Panc1 (cell line): ENCODE measurements at regions not wholly inside any gene's neighbourhood (a gene's known extent, or its start where the extent isn't known, plus 50 kb on each side); places are given as distances from the start of the nearest gene placed in this dataset.

Source experiments
- ATAC-seq: fragments of 200-7000 bp; cut with Tn5 transposase; 2 replicates; pipeline ENCODE4 v1.9.1; 2020; ENCODE audit warnings: mild to moderate bottlenecking, moderate library complexity
- BruUV-seq: library from RNA; stranded (reverse); fragments of 400-500 nt; replicated peaks from 2 replicates; lab custom pipeline; 2021; lab: Mats Ljungman, UMichigan
- CTCF ChIA-PET: fragments of 300-600 bp; sonication (Branson Sonifier 250); formaldehyde crosslinking; loops from one replicate; lab custom pipeline; 2022; ENCODE audit warnings: antibody characterized with exemption; lab: Charles Lee
- POLR2A ChIA-PET: fragments of 300-600 bp; sonication (Branson Sonifier 250); formaldehyde crosslinking; loops from one replicate; lab custom pipeline; 2022; ENCODE audit warnings: antibody characterized with exemption; lab: Charles Lee
- DNase-seq: peaks from one replicate; pipeline ENCODE4 v3.0.0-alpha.2; 2010; ENCODE audit warnings: low read depth, low spot score
- H3K27ac ChIP-seq: 2 replicates; pipeline ENCODE4 v1.5.1; 2011; ENCODE audit warnings: mild to moderate bottlenecking, low read length, inconsistent platforms
- H3K27me3 ChIP-seq: fragments of 200-500 bp; sonication (Bioruptor generic); 2 replicates; pipeline ENCODE4 v1.6.0; 2014; ENCODE audit warnings: low read length, inconsistent platforms; ENCODE audit not compliant: control insufficient read depth, insufficient read depth
- H3K36me3 ChIP-seq: fragments of 200-500 bp; sonication (Bioruptor generic); 2 replicates; pipeline ENCODE4 v1.5.1; 2014; ENCODE audit warnings: inconsistent platforms, mild to moderate bottlenecking, low read length, moderate library complexity; ENCODE audit not compliant: control insufficient read depth, insufficient read depth
- H3K4me1 ChIP-seq: 2 replicates; pipeline ENCODE4 v1.5.1; 2011; ENCODE audit warnings: inconsistent platforms, mild to moderate bottlenecking, low read length, moderate library complexity; ENCODE audit not compliant: control insufficient read depth, insufficient read depth
- H3K4me3 ChIP-seq, 2 experiments: 2 replicates each; pipeline ENCODE4 v1.5.1; 2011 to 2012; ENCODE audit warnings: low read depth in 2 of 2, low read length in 2 of 2, mild to moderate bottlenecking in 2 of 2, inconsistent platforms in 1 of 2, moderate library complexity in 1 of 2
- H3K9me3 ChIP-seq: fragments of 200-500 bp; sonication (Bioruptor generic); 2 replicates; pipeline ENCODE4 v1.5.1; 2014; ENCODE audit warnings: low read depth, mild to moderate bottlenecking, inconsistent platforms, low read length, moderate library complexity; ENCODE audit not compliant: control insufficient read depth, insufficient read depth
- POLR2AphosphoS5 ChIP-seq: IDR thresholded peaks from 2 replicates; pipeline ENCODE4 v1.6.1; 2012; ENCODE audit warnings: mild to moderate bottlenecking, low read depth, low read length, moderate library complexity
- REST ChIP-seq, 2 experiments: IDR thresholded peaks; 2 replicates each; pipeline ENCODE4 v1.6.1; 2011 to 2012; ENCODE audit warnings: low read depth in 2 of 2, control low read depth in 1 of 2, low read length in 1 of 2, mild to moderate bottlenecking in 1 of 2, moderate library complexity in 1 of 2; ENCODE audit not compliant: insufficient read depth in 1 of 2
- SIN3A ChIP-seq: IDR thresholded peaks from 2 replicates; pipeline ENCODE4 v1.6.1; 2012; ENCODE audit warnings: low read depth, mild to moderate bottlenecking, low read length, moderate library complexity, borderline replicate concordance; ENCODE audit not compliant: insufficient read depth
- TCF7L2 ChIP-seq: IDR thresholded peaks from 2 replicates; pipeline ENCODE4 v1.6.1; 2011; ENCODE audit warnings: mild to moderate bottlenecking, low read depth, low read length, inconsistent platforms
- in situ Hi-C: cut with HindIII; loops from 2 replicates; pipeline ENCODE4 v1.10.0; 2016; ENCODE audit warnings: low sequenced_read_pairs, low pct_unique_long_range_greater_than_20kb
- intact Hi-C: fragments of 100-400 bp; cut with micrococcal nuclease; formaldehyde crosslinking; loops from one replicate; pipeline ENCODE4 v1.10.0; 2022; ENCODE audit not compliant: unreplicated experiment
- TF ChIP-seq, protein P1 (sequence below): fragments of 450-650 bp; IDR thresholded peaks from 2 replicates; pipeline ENCODE4 v1.5.1; 2017; ENCODE audit warnings: mild to moderate bottlenecking

GRCh38 chr12:25715102-25715501, 162.0 kb upstream of the LMNTD1 start:
- Histone ChIP-seq H3K27me3 (peaks cover 18% of the 10 kb centered on the region; the same call in 1 of the 2 replicates), H3K4me3 (no peak overlapping the region), H3K4me1 (no peaks in the 10 kb centered on the region), H3K36me3 (no peaks in the 10 kb centered on the region), H3K27ac (no peak overlapping the region), H3K9me3 (peaks cover 9% of the 10 kb centered on the region; the same call in 1 of the 2 replicates)
- TF ChIP-seq, protein P1, sequence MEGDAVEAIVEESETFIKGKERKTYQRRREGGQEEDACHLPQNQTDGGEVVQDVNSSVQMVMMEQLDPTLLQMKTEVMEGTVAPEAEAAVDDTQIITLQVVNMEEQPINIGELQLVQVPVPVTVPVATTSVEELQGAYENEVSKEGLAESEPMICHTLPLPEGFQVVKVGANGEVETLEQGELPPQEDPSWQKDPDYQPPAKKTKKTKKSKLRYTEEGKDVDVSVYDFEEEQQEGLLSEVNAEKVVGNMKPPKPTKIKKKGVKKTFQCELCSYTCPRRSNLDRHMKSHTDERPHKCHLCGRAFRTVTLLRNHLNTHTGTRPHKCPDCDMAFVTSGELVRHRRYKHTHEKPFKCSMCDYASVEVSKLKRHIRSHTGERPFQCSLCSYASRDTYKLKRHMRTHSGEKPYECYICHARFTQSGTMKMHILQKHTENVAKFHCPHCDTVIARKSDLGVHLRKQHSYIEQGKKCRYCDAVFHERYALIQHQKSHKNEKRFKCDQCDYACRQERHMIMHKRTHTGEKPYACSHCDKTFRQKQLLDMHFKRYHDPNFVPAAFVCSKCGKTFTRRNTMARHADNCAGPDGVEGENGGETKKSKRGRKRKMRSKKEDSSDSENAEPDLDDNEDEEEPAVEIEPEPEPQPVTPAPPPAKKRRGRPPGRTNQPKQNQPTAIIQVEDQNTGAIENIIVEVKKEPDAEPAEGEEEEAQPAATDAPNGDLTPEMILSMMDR = no peak
- no peak for TF ChIP-seq POLR2AphosphoS5
- TF ChIP-seq TCF7L2 = no peak
- no peak for TF ChIP-seq SIN3A
- TF ChIP-seq REST (IDR thresholded peaks at IDR 0.05; ENCODE audit: insufficient read depth in 1 of 2, low read depth in 2 of 2, low read length in 1 of 2) = no peak
- POLR2A ChIA-PET = no interaction called here
- CTCF ChIA-PET = no interaction called here
- ATAC-seq (no peak), DNase-seq (no peak)
- no TSS peak for BruUV-seq
- intact Hi-C loops = no loop called here
- in situ Hi-C loops = no loop called here

DNA sequence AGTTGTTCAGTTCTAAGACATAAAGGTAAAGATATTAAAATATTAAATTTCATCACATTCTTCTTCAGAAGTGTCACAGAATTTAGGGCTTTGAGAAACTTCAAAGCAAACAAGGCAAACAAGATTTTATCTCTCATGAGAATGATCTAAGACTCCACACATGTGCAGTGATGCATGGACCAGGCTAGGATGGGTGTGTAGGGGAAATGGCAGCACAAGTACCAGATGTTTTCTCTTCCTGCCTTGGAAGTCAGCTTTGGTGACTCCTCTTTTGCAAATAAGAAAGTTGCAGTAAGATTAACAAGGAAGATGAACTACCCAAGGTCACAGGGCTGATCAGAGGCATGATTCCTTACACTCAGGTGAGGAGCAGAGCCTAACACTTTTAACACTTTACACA, 163.8 kb upstream of the LMNTD1 start:
- H3K9me3 ChIP-seq = no peaks in the 10 kb centered on the region
- H3K27me3 ChIP-seq = peaks cover 33% of the 10 kb centered on the region; the same call in 1 of the 2 replicates
- POLR2A ChIA-PET = no interaction called here
- BruUV-seq = no TSS peak
- no peaks in the 10 kb centered on the region for H3K4me1 ChIP-seq
- intact Hi-C loops = no loop called here
- ATAC-seq (no peak), DNase-seq (no peak)
- TF ChIP-seq, protein P1 = no peak
- no peak for TF ChIP-seq REST (IDR thresholded peaks at IDR 0.05; ENCODE audit: insufficient read depth in 1 of 2, low read depth in 2 of 2, low read length in 1 of 2)
- no peak for TF ChIP-seq POLR2AphosphoS5
- no peak for TF ChIP-seq TCF7L2
- no peak overlapping the region for H3K4me3 ChIP-seq
- H3K36me3 ChIP-seq = no peaks in the 10 kb centered on the region
- CTCF ChIA-PET = no interaction called here
- in situ Hi-C loops = no loop called here
- H3K27ac ChIP-seq = no peak overlapping the region
